ENCODE measurements at regions not wholly inside any gene's neighbourhood (a gene's known extent, or its start where the extent isn't known, plus 50 kb on each side); places are given as distances from the start of the nearest gene placed in this dataset.

DNA sequence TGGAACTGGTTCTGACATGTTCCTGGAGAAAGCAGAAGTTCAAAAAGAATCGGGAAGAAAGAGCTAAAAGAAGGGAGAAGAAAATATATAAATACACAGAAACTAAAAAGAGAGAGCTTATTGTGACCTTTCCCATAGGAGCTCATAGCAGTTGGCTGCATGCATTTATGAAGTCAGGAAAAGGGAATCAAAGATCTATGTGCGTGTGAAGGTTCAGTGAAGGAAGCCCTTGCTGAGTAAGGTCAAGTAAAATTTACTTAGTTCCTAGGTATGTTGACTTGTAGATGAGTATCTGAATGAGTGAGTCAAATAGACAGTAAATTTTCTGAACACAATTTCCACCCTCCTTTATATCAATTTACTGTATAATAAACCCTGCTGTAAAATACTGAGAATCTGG is 632.5 kb downstream of the SLCO4C1 start:
- Histone ChIP-seq H3K36me3 (ENCODE audit: control insufficient read depth in 4 of 4, insufficient read depth in 3 of 4, low read depth in 1 of 4, low read length in 3 of 4) (no peaks in the 10 kb centered on the region), H3K27me3 (ENCODE audit: control insufficient read depth in 4 of 4, insufficient read depth in 4 of 4, low read length in 3 of 4) (no peaks in the 10 kb centered on the region), H3K9me3 (ENCODE audit: control insufficient read depth in 4 of 4, low read length in 3 of 4) (no peaks in the 10 kb centered on the region), H3K27ac (ENCODE audit: low read depth in 1 of 2, low read length in 2 of 2) (no peak overlapping the region), H3K4me1 (ENCODE audit: control insufficient read depth in 4 of 4, insufficient read depth in 4 of 4, low read length in 3 of 4) (no peaks in the 10 kb centered on the region), H3K9ac (ENCODE audit: low read depth in 1 of 2, low read length in 2 of 2) (no peak overlapping the region), H3K4me3 (ENCODE audit: low read depth in 1 of 3, low read length in 3 of 3) (no peak overlapping the region)
- 40% methylated on average over 2 of the region's 2 CpGs for WGBS
- DNase-seq (ENCODE audit: low spot score), result no peak
- TF ChIP-seq, protein P1, sequence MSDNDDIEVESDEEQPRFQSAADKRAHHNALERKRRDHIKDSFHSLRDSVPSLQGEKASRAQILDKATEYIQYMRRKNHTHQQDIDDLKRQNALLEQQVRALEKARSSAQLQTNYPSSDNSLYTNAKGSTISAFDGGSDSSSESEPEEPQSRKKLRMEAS (IDR thresholded peaks at IDR 0.05), result no peak
- no peak for TF ChIP-seq GABPA (IDR thresholded peaks at IDR 0.05 in 1 of 2, conservative IDR thresholded peaks at IDR 0.05 in 1 of 2)
- TF ChIP-seq RAD21 (IDR thresholded peaks at IDR 0.05), result no peak
- TF ChIP-seq REST (IDR thresholded peaks at IDR 0.05), result no peak
- TF ChIP-seq EGR1 (IDR thresholded peaks at IDR 0.05; ENCODE audit: low read depth in 2 of 2), result no peak
- TF ChIP-seq, protein P2, sequence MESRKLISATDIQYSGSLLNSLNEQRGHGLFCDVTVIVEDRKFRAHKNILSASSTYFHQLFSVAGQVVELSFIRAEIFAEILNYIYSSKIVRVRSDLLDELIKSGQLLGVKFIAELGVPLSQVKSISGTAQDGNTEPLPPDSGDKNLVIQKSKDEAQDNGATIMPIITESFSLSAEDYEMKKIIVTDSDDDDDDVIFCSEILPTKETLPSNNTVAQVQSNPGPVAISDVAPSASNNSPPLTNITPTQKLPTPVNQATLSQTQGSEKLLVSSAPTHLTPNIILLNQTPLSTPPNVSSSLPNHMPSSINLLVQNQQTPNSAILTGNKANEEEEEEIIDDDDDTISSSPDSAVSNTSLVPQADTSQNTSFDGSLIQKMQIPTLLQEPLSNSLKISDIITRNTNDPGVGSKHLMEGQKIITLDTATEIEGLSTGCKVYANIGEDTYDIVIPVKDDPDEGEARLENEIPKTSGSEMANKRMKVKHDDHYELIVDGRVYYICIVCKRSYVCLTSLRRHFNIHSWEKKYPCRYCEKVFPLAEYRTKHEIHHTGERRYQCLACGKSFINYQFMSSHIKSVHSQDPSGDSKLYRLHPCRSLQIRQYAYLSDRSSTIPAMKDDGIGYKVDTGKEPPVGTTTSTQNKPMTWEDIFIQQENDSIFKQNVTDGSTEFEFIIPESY (IDR thresholded peaks at IDR 0.05), result no peak
- no peak for TF ChIP-seq HNF4G (IDR thresholded peaks at IDR 0.05)
- no peak for TF ChIP-seq SP1 (IDR thresholded peaks at IDR 0.05)
- no peak for TF ChIP-seq TAF1 (conservative IDR thresholded peaks at IDR 0.05)
- no peak for TF ChIP-seq RXRA (IDR thresholded peaks at IDR 0.05)

DNA sequence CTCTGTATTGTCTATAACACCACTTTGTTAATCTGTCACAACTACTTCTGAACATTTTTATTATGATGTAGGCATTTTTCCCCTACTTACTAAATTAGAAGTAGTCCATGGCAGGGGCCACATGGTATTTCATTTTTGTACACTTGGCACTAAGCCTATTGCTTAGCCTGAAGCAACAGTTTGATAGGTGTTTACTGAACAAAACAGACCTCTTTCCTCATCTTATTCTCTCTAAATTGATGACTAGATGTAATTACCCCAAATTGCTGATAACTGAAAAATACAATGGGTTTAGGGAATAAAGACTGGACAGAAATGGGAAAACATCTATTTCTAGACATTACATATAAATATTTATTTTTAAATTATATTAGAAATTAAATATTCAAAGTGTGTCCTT is 633.8 kb downstream of the SLCO4C1 start:
- H3K4me3 ChIP-seq (ENCODE audit: low read depth in 1 of 3, low read length in 3 of 3), result no peak overlapping the region
- H3K36me3 ChIP-seq (ENCODE audit: control insufficient read depth in 4 of 4, insufficient read depth in 3 of 4, low read depth in 1 of 4, low read length in 3 of 4), result no peaks in the 10 kb centered on the region
- no peaks in the 10 kb centered on the region for H3K4me1 ChIP-seq (ENCODE audit: control insufficient read depth in 4 of 4, insufficient read depth in 4 of 4, low read length in 3 of 4)
- H3K27me3 ChIP-seq (ENCODE audit: control insufficient read depth in 4 of 4, insufficient read depth in 4 of 4, low read length in 3 of 4), result no peaks in the 10 kb centered on the region
- TF ChIP-seq YY1 (IDR thresholded peaks at IDR 0.05) (no peak), HNF4A (conservative IDR thresholded peaks at IDR 0.05) (no peak), SP1 (IDR thresholded peaks at IDR 0.05) (no peak), TAF1 (conservative IDR thresholded peaks at IDR 0.05) (no peak), HNF4G (IDR thresholded peaks at IDR 0.05) (no peak), RXRA (IDR thresholded peaks at IDR 0.05) (no peak), EGR1 (IDR thresholded peaks at IDR 0.05; ENCODE audit: low read depth in 2 of 2) (no peak), REST (IDR thresholded peaks at IDR 0.05) (no peak), FOXA1 (IDR thresholded peaks at IDR 0.05) (no peak), RAD21 (IDR thresholded peaks at IDR 0.05) (no peak), GABPA (IDR thresholded peaks at IDR 0.05 in 1 of 2, conservative IDR thresholded peaks at IDR 0.05 in 1 of 2) (no peak), FOXA2 (IDR thresholded peaks at IDR 0.05) (no peak), JUND (IDR thresholded peaks at IDR 0.05) (no peak)
- TF ChIP-seq, protein P3, sequence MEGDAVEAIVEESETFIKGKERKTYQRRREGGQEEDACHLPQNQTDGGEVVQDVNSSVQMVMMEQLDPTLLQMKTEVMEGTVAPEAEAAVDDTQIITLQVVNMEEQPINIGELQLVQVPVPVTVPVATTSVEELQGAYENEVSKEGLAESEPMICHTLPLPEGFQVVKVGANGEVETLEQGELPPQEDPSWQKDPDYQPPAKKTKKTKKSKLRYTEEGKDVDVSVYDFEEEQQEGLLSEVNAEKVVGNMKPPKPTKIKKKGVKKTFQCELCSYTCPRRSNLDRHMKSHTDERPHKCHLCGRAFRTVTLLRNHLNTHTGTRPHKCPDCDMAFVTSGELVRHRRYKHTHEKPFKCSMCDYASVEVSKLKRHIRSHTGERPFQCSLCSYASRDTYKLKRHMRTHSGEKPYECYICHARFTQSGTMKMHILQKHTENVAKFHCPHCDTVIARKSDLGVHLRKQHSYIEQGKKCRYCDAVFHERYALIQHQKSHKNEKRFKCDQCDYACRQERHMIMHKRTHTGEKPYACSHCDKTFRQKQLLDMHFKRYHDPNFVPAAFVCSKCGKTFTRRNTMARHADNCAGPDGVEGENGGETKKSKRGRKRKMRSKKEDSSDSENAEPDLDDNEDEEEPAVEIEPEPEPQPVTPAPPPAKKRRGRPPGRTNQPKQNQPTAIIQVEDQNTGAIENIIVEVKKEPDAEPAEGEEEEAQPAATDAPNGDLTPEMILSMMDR (IDR thresholded peaks at IDR 0.05; ENCODE audit: low read depth, low read length, missing input control), result no peak
- TF ChIP-seq, protein P2 (IDR thresholded peaks at IDR 0.05), result no peak
- TF ChIP-seq, protein P1 (IDR thresholded peaks at IDR 0.05), result no peak
- TF ChIP-seq, protein P4, sequence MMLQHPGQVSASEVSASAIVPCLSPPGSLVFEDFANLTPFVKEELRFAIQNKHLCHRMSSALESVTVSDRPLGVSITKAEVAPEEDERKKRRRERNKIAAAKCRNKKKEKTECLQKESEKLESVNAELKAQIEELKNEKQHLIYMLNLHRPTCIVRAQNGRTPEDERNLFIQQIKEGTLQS (IDR thresholded peaks at IDR 0.05), result no peak
- H3K9ac ChIP-seq (ENCODE audit: low read depth in 1 of 2, low read length in 2 of 2), result no peak overlapping the region
- no peaks in the 10 kb centered on the region for H3K9me3 ChIP-seq (ENCODE audit: control insufficient read depth in 4 of 4, low read length in 3 of 4)
- no peak for DNase-seq (ENCODE audit: low spot score)
- H3K27ac ChIP-seq (ENCODE audit: low read depth in 1 of 2, low read length in 2 of 2), result no peak overlapping the region

Measured in liver (tissue), 8 donors.